ENCODE measurements at regions not wholly inside any gene's neighbourhood (a gene's known extent, or its start where the extent isn't known, plus 50 kb on each side); places are given as distances from the start of the nearest gene placed in this dataset.

DNA sequence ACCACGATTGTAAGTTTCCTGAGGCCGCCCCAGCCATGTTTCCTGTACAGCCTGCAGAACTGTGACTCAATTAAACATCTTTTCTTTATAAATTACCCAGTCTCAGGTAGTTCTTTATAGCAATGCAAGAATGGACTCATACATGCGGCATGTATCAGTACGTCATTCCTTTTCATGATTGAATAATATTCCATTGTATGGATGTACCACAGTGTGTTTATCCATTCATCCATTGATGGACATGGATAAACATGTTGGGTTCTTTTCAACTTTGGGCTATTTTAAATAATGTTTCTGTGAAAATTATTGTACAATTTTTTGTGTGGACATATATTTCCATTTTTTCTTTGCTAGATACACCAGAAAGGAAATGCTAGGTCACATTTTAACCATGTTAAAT is 99.2 kb upstream of the IGSF1 start:
- Mint-ChIP-seq H3K4me1 (ENCODE audit: low read depth, unreplicated experiment) (no peaks in the 10 kb centered on the region), H3K27ac (ENCODE audit: unreplicated experiment) (no peak overlapping the region), H3K9me3 (ENCODE audit: low read depth, unreplicated experiment) (peaks cover 7% of the 10 kb centered on the region), H3K27me3 (ENCODE audit: unreplicated experiment) (no peaks in the 10 kb centered on the region), H3K36me3 (ENCODE audit: insufficient read depth, unreplicated experiment) (no peaks in the 10 kb centered on the region), H3K4me3 (ENCODE audit: low read depth, unreplicated experiment) (no peak overlapping the region)
- intact Hi-C loops (cut with micrococcal nuclease; ENCODE audit: unreplicated experiment): no loop called here
- TF ChIP-seq, protein P1, sequence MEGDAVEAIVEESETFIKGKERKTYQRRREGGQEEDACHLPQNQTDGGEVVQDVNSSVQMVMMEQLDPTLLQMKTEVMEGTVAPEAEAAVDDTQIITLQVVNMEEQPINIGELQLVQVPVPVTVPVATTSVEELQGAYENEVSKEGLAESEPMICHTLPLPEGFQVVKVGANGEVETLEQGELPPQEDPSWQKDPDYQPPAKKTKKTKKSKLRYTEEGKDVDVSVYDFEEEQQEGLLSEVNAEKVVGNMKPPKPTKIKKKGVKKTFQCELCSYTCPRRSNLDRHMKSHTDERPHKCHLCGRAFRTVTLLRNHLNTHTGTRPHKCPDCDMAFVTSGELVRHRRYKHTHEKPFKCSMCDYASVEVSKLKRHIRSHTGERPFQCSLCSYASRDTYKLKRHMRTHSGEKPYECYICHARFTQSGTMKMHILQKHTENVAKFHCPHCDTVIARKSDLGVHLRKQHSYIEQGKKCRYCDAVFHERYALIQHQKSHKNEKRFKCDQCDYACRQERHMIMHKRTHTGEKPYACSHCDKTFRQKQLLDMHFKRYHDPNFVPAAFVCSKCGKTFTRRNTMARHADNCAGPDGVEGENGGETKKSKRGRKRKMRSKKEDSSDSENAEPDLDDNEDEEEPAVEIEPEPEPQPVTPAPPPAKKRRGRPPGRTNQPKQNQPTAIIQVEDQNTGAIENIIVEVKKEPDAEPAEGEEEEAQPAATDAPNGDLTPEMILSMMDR (IDR thresholded peaks at IDR 0.05; ENCODE audit: unreplicated experiment): no peak
- CTCF ChIA-PET: no interaction called here
- no peak for DNase-seq
- BruUV-seq (replicated peaks): no TSS peak

DNA sequence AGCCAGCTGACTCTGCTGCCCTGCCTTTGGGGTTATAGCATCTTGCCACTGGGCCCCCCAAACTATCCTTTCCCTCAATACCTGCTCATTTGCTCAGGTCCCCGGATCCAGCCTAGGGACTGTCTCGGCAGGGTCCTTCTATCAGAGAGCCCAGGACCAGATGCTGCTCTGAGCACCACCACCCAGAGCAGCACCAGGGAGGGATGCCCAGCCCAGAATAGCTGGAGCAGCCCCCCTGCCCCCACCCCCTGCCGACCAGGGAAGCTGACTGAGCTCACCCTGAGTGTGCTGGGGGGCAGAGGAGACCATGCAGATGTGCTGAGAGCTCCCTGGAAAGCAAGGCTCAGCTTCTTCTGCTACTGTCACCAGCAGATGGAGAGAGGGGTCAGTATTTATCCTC is 103.6 kb upstream of the IGSF1 start:
- Mint-ChIP-seq H3K4me3 (ENCODE audit: low read depth, unreplicated experiment) (no peak overlapping the region), H3K9me3 (ENCODE audit: low read depth, unreplicated experiment) (peaks cover 9% of the 10 kb centered on the region), H3K27ac (ENCODE audit: unreplicated experiment) (no peak overlapping the region), H3K27me3 (ENCODE audit: unreplicated experiment) (no peaks in the 10 kb centered on the region), H3K4me1 (ENCODE audit: low read depth, unreplicated experiment) (no peaks in the 10 kb centered on the region), H3K36me3 (ENCODE audit: insufficient read depth, unreplicated experiment) (no peaks in the 10 kb centered on the region)
- intact Hi-C loops (cut with micrococcal nuclease; ENCODE audit: unreplicated experiment): no loop called here
- CTCF ChIA-PET: interaction anchor here (1.2 kb wide), 1 partner anchor 36 kb away, joined by 3 read pairs; no protein-coding TSS in a partner anchor
- BruUV-seq (replicated peaks): no TSS peak
- DNase-seq: no peak
- TF ChIP-seq, protein P1 (IDR thresholded peaks at IDR 0.05; ENCODE audit: unreplicated experiment): no peak

DNA sequence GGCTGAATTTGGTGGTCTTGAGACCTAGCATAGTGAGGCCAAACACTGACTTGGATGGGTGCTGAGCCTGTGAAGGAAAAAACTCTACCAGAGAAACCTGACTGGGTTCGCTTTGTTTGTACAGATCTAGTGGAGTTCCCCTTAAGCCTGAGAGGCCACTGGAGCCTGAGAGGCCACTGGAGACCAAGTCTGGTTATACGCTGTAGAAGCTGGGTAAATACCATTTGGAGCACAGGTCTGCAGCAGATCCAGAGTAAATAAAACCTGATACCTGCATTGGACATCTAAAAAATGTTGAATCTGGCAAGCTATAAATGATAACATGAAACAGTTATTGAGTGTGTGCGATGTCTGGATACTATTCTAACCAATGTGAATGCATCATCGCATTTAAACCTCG is 104.3 kb upstream of the IGSF1 start:
- no TSS peak for BruUV-seq (replicated peaks)
- CTCF ChIA-PET: interaction anchor here (1.2 kb wide), 1 partner anchor 37 kb away, joined by 3 read pairs; no protein-coding TSS in a partner anchor
- TF ChIP-seq, protein P1 (IDR thresholded peaks at IDR 0.05; ENCODE audit: unreplicated experiment): no peak
- Mint-ChIP-seq H3K27me3 (ENCODE audit: unreplicated experiment) (no peaks in the 10 kb centered on the region), H3K4me3 (ENCODE audit: low read depth, unreplicated experiment) (no peak overlapping the region), H3K36me3 (ENCODE audit: insufficient read depth, unreplicated experiment) (no peaks in the 10 kb centered on the region), H3K27ac (ENCODE audit: unreplicated experiment) (no peak overlapping the region), H3K9me3 (ENCODE audit: low read depth, unreplicated experiment) (peaks cover 11% of the 10 kb centered on the region), H3K4me1 (ENCODE audit: low read depth, unreplicated experiment) (no peaks in the 10 kb centered on the region)
- no peak for DNase-seq
- intact Hi-C loops (cut with micrococcal nuclease; ENCODE audit: unreplicated experiment): no loop called here

DNA sequence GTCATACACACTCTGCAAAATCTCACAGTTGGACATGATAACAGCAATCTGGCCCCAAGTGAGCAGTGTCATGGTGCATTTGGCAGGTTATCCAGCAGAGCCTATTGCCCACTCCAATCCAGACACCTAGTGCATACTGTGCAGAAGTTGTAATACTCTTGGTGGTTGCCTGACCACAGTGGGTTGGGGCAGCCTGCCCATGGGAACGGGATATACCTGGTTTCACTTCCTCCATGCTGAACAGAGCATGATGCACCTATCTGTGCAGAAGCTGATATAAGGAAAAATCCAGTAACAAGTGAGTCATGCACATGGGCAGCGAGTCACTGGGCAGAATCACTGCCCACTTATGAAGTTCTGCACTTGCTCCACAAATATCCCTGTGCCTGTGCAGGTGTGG is 105.3 kb upstream of the IGSF1 start:
- H3K4me3 Mint-ChIP-seq (ENCODE audit: low read depth, unreplicated experiment): no peak overlapping the region
- H3K27me3 Mint-ChIP-seq (ENCODE audit: unreplicated experiment): no peaks in the 10 kb centered on the region
- no peaks in the 10 kb centered on the region for H3K4me1 Mint-ChIP-seq (ENCODE audit: low read depth, unreplicated experiment)
- no peaks in the 10 kb centered on the region for H3K36me3 Mint-ChIP-seq (ENCODE audit: insufficient read depth, unreplicated experiment)
- intact Hi-C loops (cut with micrococcal nuclease; ENCODE audit: unreplicated experiment): no loop called here
- BruUV-seq (replicated peaks): no TSS peak
- CTCF ChIA-PET: no interaction called here
- peaks cover 13% of the 10 kb centered on the region for H3K9me3 Mint-ChIP-seq (ENCODE audit: low read depth, unreplicated experiment)
- no peak for DNase-seq
- H3K27ac Mint-ChIP-seq (ENCODE audit: unreplicated experiment): no peak overlapping the region
- TF ChIP-seq, protein P1 (IDR thresholded peaks at IDR 0.05; ENCODE audit: unreplicated experiment): no peak
